ENCODE measurements at regions not wholly inside any gene's neighbourhood (a gene's known extent, or its start where the extent isn't known, plus 50 kb on each side); places are given as distances from the start of the nearest gene placed in this dataset.
"Not testable (repeated sequence)": the region's sequence is repeated elsewhere in the genome, so short reads cannot be mapped to it uniquely, and the experiment has no call there.

- DNase-seq (ENCODE audit: low spot score) (no peak), ATAC-seq (ENCODE audit: insufficient number of reproducible peaks, low FRiP score, low read depth) (no peak)
- Histone ChIP-seq H3K27ac (no peak overlapping the region), H3K27me3 (replicated peaks; ENCODE audit: insufficient read depth) (no peaks in the 10 kb centered on the region), H3K36me3 (no peaks in the 10 kb centered on the region), H3K9me3 (peaks cover 3% of the 10 kb centered on the region), H3K4me3 (no peak overlapping the region), H3K4me1 (ENCODE audit: control insufficient read depth in 1 of 2, low read depth in 2 of 2) (no peaks in the 10 kb centered on the region)
- no peak for TF ChIP-seq CTCF (IDR thresholded peaks at IDR 0.05)
Observed at GRCh38 chr5:111615054-111615453, 102.7 kb upstream of the STARD4 start.

GRCh38 chr5:111612013-111612630 lies 99.8 kb upstream of the STARD4 start:
- H3K4me1 ChIP-seq (ENCODE audit: control insufficient read depth in 1 of 2, low read depth in 2 of 2); ATAC-seq (ENCODE audit: insufficient number of reproducible peaks, low FRiP score, low read depth); H3K4me3 ChIP-seq; H3K36me3 ChIP-seq; H3K27me3 ChIP-seq (replicated peaks; ENCODE audit: insufficient read depth); H3K27ac ChIP-seq; H3K9me3 ChIP-seq; DNase-seq (ENCODE audit: low spot score): not testable (repeated sequence)

GRCh38 chr5:111606194-111606593 lies 93.9 kb upstream of the STARD4 start:
- no peak for ATAC-seq (ENCODE audit: insufficient number of reproducible peaks, low FRiP score, low read depth)
- Histone ChIP-seq H3K9me3 (no peaks in the 10 kb centered on the region), H3K4me1 (ENCODE audit: control insufficient read depth in 1 of 2, low read depth in 2 of 2) (no peaks in the 10 kb centered on the region), H3K36me3 (no peaks in the 10 kb centered on the region), H3K27ac (no peak overlapping the region), H3K27me3 (replicated peaks; ENCODE audit: insufficient read depth) (no peaks in the 10 kb centered on the region), H3K4me3 (no peak overlapping the region)
- DNase-seq (ENCODE audit: low spot score) = no peak
- TF ChIP-seq CTCF (IDR thresholded peaks at IDR 0.05) = no peak

- Histone ChIP-seq H3K9me3 (no peaks in the 10 kb centered on the region), H3K27ac (no peak overlapping the region), H3K27me3 (replicated peaks; ENCODE audit: insufficient read depth) (no peaks in the 10 kb centered on the region), H3K4me1 (ENCODE audit: control insufficient read depth in 1 of 2, low read depth in 2 of 2) (no peaks in the 10 kb centered on the region), H3K4me3 (no peak overlapping the region), H3K36me3 (no peaks in the 10 kb centered on the region)
- ATAC-seq (ENCODE audit: insufficient number of reproducible peaks, low FRiP score, low read depth) = no peak
- no peak for TF ChIP-seq CTCF (IDR thresholded peaks at IDR 0.05)
- DNase-seq (ENCODE audit: low spot score) = no peak
Observed at GRCh38 chr5:111603446-111603827, 91.1 kb upstream of the STARD4 start.

GRCh38 chr5:111602817-111603445 lies 90.6 kb upstream of the STARD4 start:
- no peak for TF ChIP-seq CTCF (IDR thresholded peaks at IDR 0.05)
- no peak overlapping the region for H3K27ac ChIP-seq
- no peak overlapping the region for H3K4me3 ChIP-seq
- no peaks in the 10 kb centered on the region for H3K27me3 ChIP-seq (replicated peaks; ENCODE audit: insufficient read depth)
- ATAC-seq (ENCODE audit: insufficient number of reproducible peaks, low FRiP score, low read depth) = no peak
- H3K9me3 ChIP-seq = no peaks in the 10 kb centered on the region
- H3K4me1 ChIP-seq (ENCODE audit: control insufficient read depth in 1 of 2, low read depth in 2 of 2) = no peaks in the 10 kb centered on the region
- no peak for DNase-seq (ENCODE audit: low spot score)
- no peaks in the 10 kb centered on the region for H3K36me3 ChIP-seq

GRCh38 chr5:111598996-111599395 lies 86.7 kb upstream of the STARD4 start:
- no peaks in the 10 kb centered on the region for H3K4me1 ChIP-seq (ENCODE audit: control insufficient read depth in 1 of 2, low read depth in 2 of 2)
- ATAC-seq (ENCODE audit: insufficient number of reproducible peaks, low FRiP score, low read depth) (no peak), DNase-seq (ENCODE audit: low spot score) (no peak)
- no peak overlapping the region for H3K27ac ChIP-seq
- no peaks in the 10 kb centered on the region for H3K9me3 ChIP-seq
- no peaks in the 10 kb centered on the region for H3K27me3 ChIP-seq (replicated peaks; ENCODE audit: insufficient read depth)
- H3K4me3 ChIP-seq = no peak overlapping the region
- no peak for TF ChIP-seq CTCF (IDR thresholded peaks at IDR 0.05)
- no peaks in the 10 kb centered on the region for H3K36me3 ChIP-seq
